ENCODE measurements at regions not wholly inside any gene's neighbourhood (a gene's known extent, or its start where the extent isn't known, plus 50 kb on each side); places are given as distances from the start of the nearest gene placed in this dataset.

DNA sequence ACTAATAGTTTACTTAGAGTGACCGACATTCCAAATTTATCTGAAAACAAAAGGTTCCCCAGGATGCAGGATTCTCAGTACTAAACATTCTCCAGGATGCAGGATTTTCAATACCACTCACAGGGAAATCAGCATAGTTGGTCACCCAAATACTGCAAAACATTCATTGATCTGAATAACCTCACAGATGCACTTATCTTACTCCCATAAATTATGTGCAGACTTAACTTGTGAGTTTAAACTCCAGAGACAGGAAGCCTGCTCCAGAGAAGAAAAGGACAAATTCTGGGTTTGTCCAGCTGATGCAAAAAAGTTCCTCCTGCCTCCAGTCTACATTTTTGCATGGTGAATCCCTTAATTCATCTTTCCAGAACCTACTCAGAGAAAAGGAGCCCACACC lies 514.2 kb upstream of the TMEM132C start:
- no peak overlapping the region for H3K9ac ChIP-seq (ENCODE audit: low read length)
- no peak overlapping the region for H3K4me3 ChIP-seq (ENCODE audit: low read depth, low read length, poor library complexity, severe bottlenecking)
- no peaks in the 10 kb centered on the region for H4K20me1 ChIP-seq (ENCODE audit: insufficient read depth, low read length)
- H3K4me2 ChIP-seq (ENCODE audit: low read length) = no peak overlapping the region
- no peaks in the 10 kb centered on the region for H3K9me2 ChIP-seq (ENCODE audit: low read depth, low read length)
- H3K27ac ChIP-seq (ENCODE audit: low read depth, low read length, poor library complexity, severe bottlenecking) = no peak overlapping the region
- no peaks in the 10 kb centered on the region for H3K27me3 ChIP-seq (ENCODE audit: insufficient read depth, low read length)
- H3K9me3 ChIP-seq (ENCODE audit: low read length) = no peaks in the 10 kb centered on the region
- H3F3A ChIP-seq (ENCODE audit: insufficient read depth, low read length) = no peaks in the 10 kb centered on the region
- no peaks in the 10 kb centered on the region for H3K4me1 ChIP-seq (ENCODE audit: insufficient read depth, low read length, severe bottlenecking)
- no peaks in the 10 kb centered on the region for H3K36me3 ChIP-seq (ENCODE audit: insufficient read depth, low read length)
- H2AFZ ChIP-seq (ENCODE audit: low read length) = no peak overlapping the region
- TF ChIP-seq CTCF (IDR thresholded peaks at IDR 0.05; ENCODE audit: low read length) (no peak), EZH2 (IDR thresholded peaks at IDR 0.05; ENCODE audit: borderline replicate concordance, low read length) (no peak)
- no peaks in the 10 kb centered on the region for H3K79me2 ChIP-seq (ENCODE audit: insufficient read depth, low read length)

- H3K36me3 ChIP-seq (ENCODE audit: insufficient read depth, low read length) = no peaks in the 10 kb centered on the region
- H3K79me2 ChIP-seq (ENCODE audit: insufficient read depth, low read length) = no peaks in the 10 kb centered on the region
- no peaks in the 10 kb centered on the region for H3K4me1 ChIP-seq (ENCODE audit: insufficient read depth, low read length, severe bottlenecking)
- no peaks in the 10 kb centered on the region for H3K9me3 ChIP-seq (ENCODE audit: low read length)
- H3K9ac ChIP-seq (ENCODE audit: low read length) = no peak overlapping the region
- no peaks in the 10 kb centered on the region for H3K27me3 ChIP-seq (ENCODE audit: insufficient read depth, low read length)
- H3K4me2 ChIP-seq (ENCODE audit: low read length) = no peak overlapping the region
- TF ChIP-seq CTCF (IDR thresholded peaks at IDR 0.05; ENCODE audit: low read length) = no peak
- no peak for TF ChIP-seq EZH2 (IDR thresholded peaks at IDR 0.05; ENCODE audit: borderline replicate concordance, low read length)
- H3F3A ChIP-seq (ENCODE audit: insufficient read depth, low read length) = no peaks in the 10 kb centered on the region
- no peak overlapping the region for H3K4me3 ChIP-seq (ENCODE audit: low read depth, low read length, poor library complexity, severe bottlenecking)
- H2AFZ ChIP-seq (ENCODE audit: low read length) = no peak overlapping the region
- H4K20me1 ChIP-seq (ENCODE audit: insufficient read depth, low read length) = no peaks in the 10 kb centered on the region
- H3K9me2 ChIP-seq (ENCODE audit: low read depth, low read length) = no peaks in the 10 kb centered on the region
- no peak overlapping the region for H3K27ac ChIP-seq (ENCODE audit: low read depth, low read length, poor library complexity, severe bottlenecking)
Observed at GRCh38 chr12:127760357-127760756, 506.6 kb upstream of the TMEM132C start.

DNA sequence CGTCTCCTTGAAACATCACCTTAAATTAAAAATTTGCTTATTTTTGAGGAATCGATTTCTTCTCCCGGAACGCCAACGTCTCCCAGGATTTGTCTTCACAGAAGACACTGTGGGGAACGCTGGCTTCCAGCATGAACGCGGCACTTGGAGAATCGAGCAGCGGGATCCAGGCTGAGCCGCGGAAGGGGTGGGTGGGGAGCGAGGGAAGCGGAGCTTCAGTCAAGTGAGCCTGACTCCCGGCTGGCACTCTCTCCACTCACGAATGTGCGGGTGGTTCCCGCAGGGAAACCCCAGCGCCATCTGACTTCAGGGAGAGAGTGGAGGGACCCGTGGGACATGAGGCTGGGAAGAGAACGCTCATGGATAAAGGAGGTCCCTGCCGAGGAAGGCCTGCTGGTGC lies 506.0 kb upstream of the TMEM132C start:
- no peaks in the 10 kb centered on the region for H3K9me2 ChIP-seq (ENCODE audit: low read depth, low read length)
- H3K27ac ChIP-seq (ENCODE audit: low read depth, low read length, poor library complexity, severe bottlenecking) = no peak overlapping the region
- H3F3A ChIP-seq (ENCODE audit: insufficient read depth, low read length) = no peaks in the 10 kb centered on the region
- H3K36me3 ChIP-seq (ENCODE audit: insufficient read depth, low read length) = no peaks in the 10 kb centered on the region
- H3K79me2 ChIP-seq (ENCODE audit: insufficient read depth, low read length) = no peaks in the 10 kb centered on the region
- no peaks in the 10 kb centered on the region for H3K9me3 ChIP-seq (ENCODE audit: low read length)
- no peak overlapping the region for H2AFZ ChIP-seq (ENCODE audit: low read length)
- H4K20me1 ChIP-seq (ENCODE audit: insufficient read depth, low read length) = no peaks in the 10 kb centered on the region
- no peak overlapping the region for H3K4me3 ChIP-seq (ENCODE audit: low read depth, low read length, poor library complexity, severe bottlenecking)
- no peaks in the 10 kb centered on the region for H3K27me3 ChIP-seq (ENCODE audit: insufficient read depth, low read length)
- TF ChIP-seq CTCF (IDR thresholded peaks at IDR 0.05; ENCODE audit: low read length) (no peak), EZH2 (IDR thresholded peaks at IDR 0.05; ENCODE audit: borderline replicate concordance, low read length) (no peak)
- no peak overlapping the region for H3K9ac ChIP-seq (ENCODE audit: low read length)
- no peaks in the 10 kb centered on the region for H3K4me1 ChIP-seq (ENCODE audit: insufficient read depth, low read length, severe bottlenecking)
- H3K4me2 ChIP-seq (ENCODE audit: low read length) = no peak overlapping the region
